ENCODE measurements at regions not wholly inside any gene's neighbourhood (a gene's known extent, or its start where the extent isn't known, plus 50 kb on each side); places are given as distances from the start of the nearest gene placed in this dataset.

DNA sequence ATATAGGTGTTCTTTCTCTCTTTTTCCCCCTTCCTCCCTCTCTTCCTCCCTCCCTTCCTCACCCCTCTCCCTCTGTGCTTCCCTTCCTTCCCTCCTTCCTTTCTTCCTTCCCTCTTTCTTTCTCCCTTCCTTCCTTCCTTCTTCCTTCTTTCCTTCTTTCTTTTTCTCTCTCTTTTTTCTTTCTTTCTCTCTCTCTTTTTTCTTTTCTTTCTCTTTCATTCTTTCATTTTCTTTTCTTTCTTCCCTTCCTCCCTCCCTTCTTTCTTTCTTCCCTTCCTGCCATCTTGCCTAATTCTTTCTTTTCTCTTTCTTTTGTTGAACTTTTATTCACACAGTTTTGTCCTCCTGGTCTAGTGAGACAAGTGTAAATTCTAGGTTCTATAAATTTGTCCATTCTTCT is 1595.6 kb downstream of the SI start:
- TF ChIP-seq, protein P1, sequence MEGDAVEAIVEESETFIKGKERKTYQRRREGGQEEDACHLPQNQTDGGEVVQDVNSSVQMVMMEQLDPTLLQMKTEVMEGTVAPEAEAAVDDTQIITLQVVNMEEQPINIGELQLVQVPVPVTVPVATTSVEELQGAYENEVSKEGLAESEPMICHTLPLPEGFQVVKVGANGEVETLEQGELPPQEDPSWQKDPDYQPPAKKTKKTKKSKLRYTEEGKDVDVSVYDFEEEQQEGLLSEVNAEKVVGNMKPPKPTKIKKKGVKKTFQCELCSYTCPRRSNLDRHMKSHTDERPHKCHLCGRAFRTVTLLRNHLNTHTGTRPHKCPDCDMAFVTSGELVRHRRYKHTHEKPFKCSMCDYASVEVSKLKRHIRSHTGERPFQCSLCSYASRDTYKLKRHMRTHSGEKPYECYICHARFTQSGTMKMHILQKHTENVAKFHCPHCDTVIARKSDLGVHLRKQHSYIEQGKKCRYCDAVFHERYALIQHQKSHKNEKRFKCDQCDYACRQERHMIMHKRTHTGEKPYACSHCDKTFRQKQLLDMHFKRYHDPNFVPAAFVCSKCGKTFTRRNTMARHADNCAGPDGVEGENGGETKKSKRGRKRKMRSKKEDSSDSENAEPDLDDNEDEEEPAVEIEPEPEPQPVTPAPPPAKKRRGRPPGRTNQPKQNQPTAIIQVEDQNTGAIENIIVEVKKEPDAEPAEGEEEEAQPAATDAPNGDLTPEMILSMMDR (IDR thresholded peaks at IDR 0.05) = no peak
- no peak for TF ChIP-seq EP300 (IDR thresholded peaks at IDR 0.05)
